SKM-1 treated with dmso at 0.1 percent for 144 hours (cell line): ENCODE measurements at regions not wholly inside any gene's neighbourhood (a gene's known extent, or its start where the extent isn't known, plus 50 kb on each side); places are given as distances from the start of the nearest gene placed in this dataset.
"Not testable (repeated sequence)": the region's sequence is repeated elsewhere in the genome, so short reads cannot be mapped to it uniquely, and the experiment has no call there.

Source experiments
- DNase-seq: peaks from one replicate; lab custom pipeline; 2025; ENCODE audit not compliant: unreplicated experiment; lab: John Stamatoyannopoulos, UW

DNA sequence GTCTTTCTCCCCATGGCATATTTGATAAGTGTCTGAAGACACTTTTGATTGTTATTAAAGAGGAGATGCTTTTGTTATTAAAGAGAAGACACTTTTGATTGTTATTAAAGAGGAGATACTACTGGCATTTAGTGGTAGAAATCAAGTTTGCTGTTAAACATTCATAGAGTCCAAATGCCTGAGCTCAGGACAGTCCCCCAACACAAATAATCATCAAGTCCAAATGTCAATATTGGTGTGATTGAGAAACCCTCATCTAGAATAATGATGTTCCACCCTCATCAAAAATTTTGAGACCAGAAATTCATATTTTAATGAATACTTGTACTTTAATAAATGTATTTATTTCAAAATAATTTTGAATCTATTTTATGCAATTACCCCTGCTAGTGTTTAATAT, 1412.9 kb upstream of the PCDH7 start:
- no peak for DNase-seq

DNA sequence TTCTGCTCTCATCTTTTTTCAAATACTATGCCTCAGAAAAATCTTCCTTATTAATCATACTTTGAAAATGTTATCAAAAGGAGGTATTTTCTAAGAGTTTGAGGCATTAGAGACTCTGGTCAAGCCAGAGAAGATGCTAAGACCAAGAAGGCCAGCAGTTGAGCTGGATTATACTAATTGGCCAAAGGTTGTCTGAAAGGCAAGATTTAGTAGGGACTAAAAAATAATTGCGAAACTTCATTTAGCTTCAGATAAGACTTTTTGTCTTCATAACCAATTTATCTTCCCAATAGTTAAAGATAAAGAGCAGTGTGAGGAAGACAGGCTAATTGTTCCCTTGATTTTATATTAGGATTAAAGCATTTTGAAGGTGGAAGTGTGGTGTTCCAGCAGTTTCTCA, 1412.4 kb upstream of the PCDH7 start:
- no peak for DNase-seq

DNA sequence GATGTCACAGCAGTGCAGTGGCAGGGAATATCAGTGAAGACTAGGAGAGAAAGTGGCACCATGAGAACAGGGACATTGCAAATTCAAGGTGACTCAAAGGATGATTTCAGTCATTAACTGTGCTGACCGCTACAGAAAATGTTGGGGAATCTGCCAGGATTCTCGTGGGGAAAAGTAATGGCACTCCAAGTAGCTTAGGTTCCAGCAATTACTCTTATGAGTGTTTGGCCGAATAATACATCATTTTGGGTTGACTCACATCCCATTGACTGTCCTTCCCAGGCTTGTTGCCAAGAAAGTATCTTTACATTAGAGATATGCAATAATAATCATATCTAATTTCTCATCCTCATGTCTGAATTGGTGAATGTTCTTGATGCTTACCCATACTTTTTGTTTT, 1411.1 kb upstream of the PCDH7 start:
- no peak for DNase-seq

DNA sequence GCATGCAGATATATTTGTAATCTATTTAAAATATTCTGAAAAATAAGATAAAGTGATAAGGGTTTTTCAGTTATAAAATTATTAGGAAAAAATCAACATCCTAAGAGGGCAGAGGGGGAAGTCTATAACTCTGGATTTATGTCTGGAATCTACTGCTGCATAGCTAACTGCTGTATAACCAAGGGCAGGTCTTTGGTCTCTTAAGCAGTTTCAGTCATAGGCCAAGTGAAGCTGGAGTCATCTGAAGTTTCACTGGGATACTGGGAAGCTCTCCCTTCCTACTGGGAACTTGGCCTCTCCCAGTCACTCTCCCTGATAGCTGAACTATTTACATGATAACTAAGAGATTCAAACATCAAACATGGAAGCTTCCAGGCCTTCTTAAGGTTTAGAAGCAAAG, 1409.9 kb upstream of the PCDH7 start:
- no peak for DNase-seq

DNA sequence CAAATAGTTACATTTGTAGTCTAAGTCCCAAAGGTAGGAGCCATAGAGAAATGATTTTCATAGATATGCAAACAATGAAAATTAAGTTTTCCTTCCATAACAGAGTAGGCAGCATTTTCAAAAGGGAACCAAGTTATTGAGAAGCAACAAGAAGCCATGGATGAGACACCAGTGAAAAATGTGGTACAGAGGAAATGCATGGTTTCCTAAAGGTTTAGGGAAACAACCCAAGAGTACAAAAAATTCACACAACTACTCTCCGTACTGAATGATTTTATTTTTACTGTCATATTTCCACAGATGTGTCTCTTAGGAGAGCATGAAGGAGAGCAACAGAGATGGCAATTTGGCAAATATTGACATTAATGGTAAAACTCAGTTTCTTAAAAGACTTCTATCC, 1408.9 kb upstream of the PCDH7 start:
- DNase-seq: no peak

DNA sequence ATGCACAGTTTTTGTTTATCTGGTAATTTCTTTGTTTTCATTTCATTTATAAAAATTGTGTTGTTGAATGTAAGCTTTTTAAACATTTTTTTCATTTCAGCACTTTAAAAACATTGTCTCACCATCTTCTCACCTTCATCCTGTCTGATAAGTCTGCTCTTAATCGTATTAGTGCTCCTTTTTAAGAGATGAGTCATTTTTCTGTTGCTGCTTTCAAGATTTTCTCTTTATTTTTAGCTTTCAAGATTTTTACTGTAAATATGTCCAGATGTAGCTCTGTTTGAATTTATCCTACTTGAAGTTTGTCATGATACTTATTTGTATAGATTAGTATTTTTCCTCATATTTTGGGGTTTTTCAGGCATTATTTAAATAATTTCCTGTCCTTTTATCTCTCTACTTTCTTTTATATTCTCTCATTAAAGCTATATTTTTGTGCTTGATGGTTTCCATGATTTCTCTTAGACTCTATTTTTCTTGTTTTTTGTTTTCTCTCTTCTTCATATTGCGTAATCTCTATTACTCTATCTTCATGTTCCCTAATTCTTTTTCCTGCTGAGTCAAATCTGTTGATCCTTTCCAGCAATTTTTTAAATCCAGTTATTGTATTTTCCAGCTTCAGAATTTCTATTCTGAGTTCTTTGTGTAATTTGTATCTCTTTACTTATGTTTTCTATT, 1400.4 kb upstream of the PCDH7 start:
- DNase-seq: no peak

DNA sequence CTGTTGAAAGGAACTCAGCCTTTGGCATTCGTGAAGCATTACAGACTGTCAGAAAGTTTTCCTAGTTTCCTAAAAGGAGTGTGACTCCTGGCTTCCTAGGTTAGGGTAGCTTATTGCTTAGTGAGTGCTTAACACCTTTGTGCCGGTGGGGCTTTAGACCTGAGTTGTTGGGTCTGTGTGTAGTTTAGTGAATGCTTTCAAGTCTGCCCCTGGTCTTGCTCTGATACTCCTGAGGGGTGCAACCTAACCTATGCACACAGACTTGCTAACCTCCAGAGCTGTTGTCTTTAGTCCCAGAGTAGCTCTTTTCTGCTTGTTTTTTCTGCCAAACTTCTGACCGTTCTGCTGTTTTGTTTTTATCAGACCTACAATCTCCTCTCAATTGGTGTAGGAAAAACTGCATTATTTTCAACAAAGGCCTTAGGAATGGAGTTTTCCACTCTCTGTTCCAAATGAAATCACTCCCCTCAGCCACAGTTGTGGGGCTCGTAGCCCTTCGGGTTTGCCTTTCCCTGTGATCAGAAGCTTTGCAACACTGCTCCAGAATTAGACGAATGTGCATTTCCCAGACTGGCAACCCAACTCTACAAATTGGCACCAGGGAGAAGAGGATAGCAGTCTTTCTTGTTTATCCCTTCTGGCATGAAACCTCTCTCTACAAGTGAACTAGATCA, 1399.1 kb upstream of the PCDH7 start:
- DNase-seq: no peak

DNA sequence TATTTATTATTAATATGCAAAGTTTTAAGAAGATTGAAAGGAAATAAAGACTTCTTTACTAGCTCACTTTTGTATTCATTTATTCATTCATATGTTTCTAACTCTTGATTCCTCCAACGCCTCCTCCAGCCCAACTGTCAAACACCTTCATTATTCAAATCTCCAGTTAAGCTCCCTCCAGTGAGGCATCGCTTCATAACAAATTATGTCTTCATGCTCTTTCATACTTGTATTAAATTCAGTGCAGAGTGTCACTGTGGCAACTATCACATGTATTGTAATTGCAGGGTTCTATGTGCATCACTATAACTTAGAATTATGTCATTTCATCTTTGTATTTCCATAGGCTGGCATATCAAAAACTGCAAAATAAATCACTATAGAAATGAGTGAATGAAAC, 1394.2 kb upstream of the PCDH7 start:
- DNase-seq: no peak

DNA sequence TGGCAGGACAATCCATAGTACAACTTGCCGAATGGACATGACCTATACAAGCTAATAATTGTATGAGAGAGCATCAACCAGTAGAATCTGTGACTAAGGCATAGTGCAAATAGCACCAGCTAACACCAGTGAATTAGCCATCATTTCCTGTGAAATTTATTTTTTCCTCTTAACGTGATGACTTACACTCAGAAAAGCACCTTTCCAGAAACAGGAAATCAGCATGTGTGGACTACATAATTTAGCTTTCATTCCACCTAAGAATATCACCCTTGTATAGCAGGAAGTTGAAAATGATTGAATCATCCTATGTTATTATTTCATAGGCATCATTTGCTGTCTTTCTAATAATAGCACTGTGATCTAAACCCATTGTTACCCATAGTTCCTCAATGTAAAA, 1393.4 kb upstream of the PCDH7 start:
- no peak for DNase-seq

DNA sequence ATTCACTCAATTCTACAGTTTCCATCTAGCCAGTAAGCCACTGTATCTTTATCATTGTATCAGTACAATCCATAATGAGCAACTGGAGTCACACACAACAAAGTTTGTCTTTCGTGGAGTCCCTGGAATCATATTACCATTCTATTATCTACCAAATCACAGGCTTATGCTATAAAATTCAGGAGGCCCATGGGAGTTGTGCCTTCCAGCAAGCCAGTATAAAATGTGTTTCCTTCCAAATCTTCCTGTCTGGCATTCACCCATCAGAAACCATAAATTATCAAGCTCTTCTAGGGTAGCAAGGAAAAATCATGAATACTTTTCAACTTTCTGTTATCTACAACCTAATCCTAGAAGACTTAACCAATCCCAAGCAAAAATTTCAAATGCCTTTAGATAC, 1383.3 kb upstream of the PCDH7 start:
- no peak for DNase-seq

DNA sequence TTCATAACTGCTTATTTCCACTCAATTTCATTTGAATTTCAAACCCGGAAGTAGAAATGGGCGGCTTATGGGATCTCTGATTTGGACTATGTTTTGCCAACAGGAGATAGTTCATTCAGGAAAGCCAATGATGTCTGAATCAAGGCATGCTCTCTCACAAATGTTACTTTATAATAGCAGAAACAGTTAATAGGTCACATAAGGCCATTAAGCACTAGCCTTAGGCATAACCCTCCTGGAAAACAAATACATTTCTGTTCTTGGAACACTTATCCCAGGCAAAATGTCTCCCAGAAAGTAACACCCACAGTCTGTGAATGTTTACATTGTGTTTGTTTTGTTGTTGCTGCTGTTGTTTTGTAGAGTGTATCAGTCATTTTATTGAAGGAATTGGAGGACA, 1347.2 kb upstream of the PCDH7 start:
- DNase-seq: no peak

DNA sequence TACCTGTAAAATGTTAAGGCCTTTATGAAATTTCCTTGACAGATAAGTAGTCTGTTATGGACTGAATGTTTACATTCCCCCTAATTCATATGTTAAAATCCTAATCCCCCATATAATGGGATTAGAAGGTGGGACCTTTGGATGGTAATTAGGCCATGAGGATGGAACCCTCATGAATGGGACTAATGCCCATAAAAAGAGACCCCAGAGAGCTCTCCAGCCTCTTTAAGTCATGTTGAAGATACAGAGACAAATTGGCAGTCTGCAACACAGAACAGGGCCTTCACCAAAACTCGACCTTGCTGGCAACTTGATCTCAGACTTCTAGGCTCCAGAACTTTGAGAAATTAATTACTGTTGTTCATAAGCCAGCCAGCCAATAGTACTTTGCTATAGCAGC, 1344.5 kb upstream of the PCDH7 start:
- DNase-seq: no peak

DNA sequence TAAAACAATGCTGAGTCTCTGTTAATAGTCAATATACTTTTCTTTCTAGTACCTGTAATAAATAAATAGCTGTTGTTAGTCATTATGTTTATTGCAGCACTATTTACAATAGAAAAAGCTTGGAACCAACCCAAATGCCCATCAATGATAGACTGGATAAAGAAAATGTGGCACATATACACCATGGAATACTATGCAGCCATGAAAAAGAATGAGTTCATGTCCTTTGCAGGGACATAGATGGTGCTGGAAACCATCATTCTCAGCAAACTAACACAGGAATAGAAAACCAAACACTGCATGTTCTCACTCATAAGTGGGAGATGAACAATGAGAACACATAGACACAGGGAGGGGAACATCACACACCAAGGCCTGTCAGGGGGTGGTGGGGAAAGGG, 1341.9 kb upstream of the PCDH7 start:
- not testable (repeated sequence) for DNase-seq

DNA sequence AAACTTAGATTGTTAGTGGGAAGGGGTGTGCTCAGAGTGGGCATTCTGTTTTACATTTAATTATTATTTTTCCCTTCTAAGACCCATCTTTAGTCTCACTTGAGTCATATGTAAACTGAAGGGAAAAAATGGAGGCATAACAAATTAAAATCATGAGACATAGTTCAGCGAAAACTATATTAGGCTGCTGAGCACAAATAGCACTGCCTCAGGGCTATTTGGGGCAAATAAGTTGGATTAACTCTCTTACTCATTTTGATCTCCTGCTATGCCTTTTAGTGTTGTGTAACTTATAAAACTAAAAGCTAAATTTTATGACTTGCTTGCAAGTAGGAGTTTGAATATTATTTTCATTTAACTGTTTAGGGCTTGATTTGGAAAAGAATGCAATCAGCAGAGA, 1329.2 kb upstream of the PCDH7 start:
- no peak for DNase-seq

DNA sequence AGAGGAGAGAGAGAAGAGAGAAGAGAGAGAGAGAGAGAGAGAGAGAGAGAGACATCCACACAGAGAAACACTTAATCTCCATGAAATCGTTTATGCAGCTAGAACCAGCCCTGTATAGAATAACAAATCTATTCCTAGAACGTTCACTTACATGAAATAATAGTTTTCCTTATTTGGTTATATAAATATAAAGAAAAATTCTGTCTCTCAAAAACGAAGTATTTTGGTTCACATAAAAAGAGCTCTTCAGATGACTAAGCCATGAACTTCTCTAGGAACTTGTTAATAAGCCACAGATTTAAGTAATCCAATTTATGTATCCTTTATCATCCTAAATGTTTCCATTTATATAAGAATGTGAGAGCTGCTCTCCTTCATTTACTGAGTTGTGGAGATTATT, 1315.1 kb upstream of the PCDH7 start:
- DNase-seq: no peak

DNA sequence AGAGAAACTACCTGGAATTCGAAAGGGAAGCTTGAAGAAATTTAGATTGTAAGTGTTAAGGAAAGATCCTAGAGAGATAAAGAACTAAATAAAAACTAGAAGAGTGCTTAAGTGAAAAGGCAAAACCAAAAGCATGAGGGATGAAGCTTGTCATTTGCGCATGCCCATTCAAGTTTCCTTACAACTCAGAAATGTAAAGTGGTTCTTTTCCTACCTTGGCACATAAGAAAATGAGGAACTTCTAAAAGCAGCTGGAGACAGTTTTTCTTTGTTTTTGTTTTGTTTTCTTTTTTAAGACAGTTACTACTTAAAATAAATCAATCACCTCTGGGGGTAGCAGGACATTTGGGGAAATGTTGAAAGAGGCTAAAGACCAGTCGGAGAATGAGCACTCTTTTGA, 1304.4 kb upstream of the PCDH7 start:
- no peak for DNase-seq

DNA sequence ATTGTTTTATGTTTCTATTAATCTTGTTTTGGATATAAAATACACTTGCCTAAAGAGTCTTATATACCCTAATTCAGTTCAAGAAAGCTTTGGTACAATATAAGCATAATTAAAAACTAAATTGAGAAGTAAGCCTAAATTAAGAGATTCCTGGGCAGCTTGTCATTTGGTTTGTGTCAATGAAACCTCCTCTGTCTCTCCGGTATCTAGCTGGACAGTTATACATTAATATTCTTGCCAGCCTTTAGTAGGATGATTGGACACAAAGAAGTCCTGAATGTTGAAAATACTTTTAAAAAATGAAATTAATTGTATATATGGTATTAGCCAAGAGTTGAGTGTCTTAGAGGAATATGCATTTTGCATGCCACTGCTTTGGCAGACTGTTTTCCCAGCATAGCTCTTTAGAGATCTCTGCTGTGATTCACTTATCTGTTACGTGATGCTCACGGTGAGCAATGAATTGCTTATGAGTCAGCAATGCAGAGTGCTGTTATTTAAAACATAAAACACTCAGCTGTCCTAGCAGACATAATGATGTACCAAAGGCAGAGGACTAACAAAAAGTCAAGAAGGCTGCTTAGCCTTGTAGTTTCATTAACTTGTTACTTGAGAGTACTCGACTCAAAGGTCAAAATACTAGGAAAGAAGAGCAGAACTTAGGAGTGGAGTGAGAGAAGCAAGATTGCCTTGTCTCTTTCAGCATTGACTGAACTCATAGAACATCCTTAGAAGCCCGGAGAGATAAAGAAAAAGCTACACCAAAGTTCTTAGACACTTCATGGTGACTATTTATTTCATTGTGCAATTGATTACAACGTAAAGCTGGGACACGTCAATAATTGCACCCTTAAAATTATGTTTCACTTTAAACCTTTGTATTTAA, 1296.1 kb upstream of the PCDH7 start:
- DNase-seq: no peak

DNA sequence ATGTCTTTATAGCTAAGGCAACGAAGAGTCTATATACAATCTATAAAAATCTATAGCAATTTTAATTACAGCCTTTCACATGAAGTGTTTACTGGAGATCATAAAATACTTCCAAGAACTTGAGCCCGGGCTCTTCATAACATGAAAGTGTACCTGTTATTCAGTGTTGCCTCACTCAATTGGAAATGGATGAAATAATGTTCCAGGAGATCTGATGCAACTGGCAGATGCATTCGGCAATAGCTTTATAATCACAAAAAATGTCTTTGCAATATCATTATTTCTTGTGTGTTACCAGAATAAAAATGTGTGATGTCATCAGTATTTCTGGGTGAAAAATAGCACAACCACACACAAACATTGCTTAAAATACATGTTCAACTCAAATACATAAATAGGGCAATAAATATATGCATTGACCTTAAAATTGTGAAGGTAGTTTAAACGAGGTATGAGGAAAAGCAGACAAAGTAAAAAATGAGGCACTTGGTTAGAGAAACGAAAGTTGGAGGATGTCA, 1266.8 kb upstream of the PCDH7 start:
- no peak for DNase-seq

DNA sequence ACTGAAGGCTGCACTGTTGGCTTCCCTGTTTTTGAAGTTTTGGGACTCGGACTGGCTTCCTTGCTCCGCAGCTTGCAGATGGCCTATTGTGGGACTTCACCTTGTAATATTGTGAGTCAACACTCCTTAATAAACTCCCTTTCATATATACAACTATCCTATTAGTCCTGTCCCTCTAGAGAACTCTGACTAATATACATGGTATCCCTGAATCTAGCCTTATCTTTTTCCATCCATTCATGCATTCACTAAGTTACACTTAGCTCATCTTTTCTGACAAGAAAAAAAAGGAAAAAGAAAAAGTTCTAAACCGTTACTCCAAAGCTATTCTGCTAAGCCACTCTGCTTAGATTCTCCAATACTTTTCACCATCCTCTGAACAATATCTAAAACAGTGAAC, 1260.2 kb upstream of the PCDH7 start:
- no peak for DNase-seq

DNA sequence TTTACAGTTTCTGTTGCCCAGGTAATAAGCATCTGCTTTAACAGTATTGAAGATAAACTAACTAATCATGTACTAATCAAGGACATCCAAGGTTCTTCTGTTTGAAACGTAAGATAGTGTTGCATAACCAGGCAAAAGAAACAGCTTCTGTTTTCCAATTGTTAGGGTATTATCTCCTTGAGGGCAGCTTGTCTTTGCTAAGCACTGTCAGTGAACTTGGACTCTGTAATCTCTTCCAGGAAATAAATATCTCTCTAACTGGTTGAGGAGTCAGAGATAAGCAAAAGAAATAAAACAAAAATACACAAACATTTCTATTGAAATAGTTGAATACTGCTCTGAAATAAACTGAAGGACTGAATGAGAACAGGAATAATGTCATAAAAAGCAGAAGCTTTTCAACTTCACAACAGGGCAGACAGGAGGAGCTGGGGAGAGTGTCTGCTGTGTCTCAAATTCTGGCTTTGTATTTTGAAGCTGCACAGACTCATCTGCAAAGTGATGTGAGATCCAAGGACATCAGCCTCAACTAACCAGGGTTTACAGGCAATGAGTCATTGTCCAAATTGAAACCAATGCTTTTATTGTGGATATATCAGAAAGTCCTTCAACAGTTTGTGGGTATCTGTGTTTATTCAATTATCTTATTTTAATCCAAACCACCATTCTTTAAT, 1253.0 kb upstream of the PCDH7 start:
- no peak for DNase-seq
